C1 segment of cervical spinal cord (tissue), 14 donors: ENCODE measurements at regions not wholly inside any gene's neighbourhood (a gene's known extent, or its start where the extent isn't known, plus 50 kb on each side); places are given as distances from the start of the nearest gene placed in this dataset.
"Not testable (repeated sequence)": the region's sequence is repeated elsewhere in the genome, so short reads cannot be mapped to it uniquely, and the experiment has no call there.

Experiments used
- DNase-seq, 14 donors: peaks; one replicate each; lab custom pipeline; 2025; lab: John Stamatoyannopoulos, UW

DNA sequence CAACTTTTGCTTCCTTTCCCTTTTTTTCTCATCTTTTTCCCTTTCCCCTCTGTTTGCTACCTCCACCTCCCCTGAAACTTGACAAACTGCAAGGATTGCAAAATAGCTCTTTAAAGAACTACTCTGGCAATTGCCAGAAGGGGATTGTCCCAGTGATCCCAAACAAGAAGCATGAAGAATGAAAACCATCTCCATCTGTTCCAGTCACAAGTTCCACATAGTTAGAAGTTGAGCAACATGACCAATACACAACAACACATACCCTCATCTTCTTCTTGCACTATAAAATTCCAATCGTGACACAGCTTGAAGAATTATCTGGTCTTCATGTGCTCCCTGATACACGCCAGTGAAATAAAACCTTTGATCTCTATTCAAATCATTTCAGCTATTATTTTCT is 93.7 kb upstream of the USP15 start:
- DNase-seq: no peak

DNA sequence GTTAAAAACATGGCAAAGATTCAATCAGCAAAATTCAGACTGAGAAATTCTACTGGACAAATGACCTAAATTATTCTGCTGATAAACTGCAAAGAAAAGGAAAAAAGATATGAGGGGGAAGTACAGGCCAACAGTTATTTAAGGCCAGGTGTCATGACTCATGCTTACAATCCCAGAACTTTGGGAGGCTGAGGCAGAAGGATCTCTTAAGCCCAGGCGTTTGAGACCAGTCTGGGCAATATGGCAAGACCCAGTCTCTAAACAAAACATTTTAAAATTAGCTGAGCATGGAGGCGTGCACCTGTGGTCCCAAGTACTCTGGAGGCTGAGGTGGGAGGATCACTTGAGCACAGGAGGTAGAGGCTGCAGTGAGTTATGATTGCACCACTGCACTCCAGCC is 91.8 kb upstream of the USP15 start:
- no peak for DNase-seq

DNA sequence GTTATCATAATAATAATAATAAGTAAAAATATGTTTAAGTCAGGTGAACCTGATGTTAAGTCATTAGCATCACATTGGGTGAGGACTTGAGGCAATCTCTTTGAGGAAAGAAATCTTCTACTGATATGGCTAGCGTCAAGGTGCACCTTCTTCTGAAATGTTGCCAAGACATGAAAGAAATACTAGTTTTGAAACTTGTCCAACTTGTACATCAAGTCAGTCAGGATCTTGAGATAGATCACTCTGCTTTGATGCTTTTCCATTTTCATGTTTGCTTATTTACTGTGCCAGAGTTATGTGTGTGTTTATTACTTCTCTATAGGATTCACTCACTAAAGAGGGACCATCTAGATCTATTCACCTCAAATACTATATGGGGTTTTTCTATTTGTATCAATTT is 90.0 kb upstream of the USP15 start:
- no peak for DNase-seq

DNA sequence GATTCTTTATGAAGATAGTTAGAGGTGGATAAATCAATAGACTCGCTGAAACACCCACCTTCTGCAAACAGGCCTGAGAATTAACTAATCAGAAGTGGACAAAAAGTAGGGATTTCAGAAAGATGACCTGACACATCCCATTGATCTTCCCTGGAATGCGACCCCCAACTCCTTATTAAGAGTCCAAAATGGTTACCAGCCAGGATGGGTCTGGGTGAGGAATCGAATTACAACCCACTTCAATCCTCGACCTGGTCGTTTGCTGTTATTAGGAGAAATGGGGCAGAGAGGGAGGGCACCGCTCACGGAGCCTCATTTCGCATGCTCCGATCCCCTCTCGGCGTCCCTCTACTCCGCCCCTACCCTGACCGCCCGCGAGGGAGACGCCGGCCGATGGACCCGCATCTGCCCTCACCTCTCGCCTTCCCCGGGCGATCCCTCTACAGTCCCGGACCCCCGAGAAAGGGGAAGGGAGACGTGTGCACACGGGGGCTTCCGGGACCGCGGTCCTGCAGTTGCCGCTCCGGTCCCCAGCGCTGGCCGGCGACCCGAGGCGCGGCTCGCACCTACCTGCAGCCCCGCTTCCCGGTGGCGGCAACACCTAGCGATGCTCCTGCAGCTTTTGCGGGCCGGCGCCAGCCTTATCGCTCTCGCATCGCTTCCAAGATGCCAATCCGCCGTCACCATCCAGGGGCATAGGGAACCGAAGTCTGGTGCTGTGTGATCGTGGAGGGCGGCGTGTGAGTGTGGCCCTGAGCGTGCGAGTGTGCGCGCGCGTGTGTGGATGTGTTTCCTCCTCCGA is 69.3 kb upstream of the USP15 start:
- peak in 1 of 14 donors; percentile 26 for DNase-seq

DNA sequence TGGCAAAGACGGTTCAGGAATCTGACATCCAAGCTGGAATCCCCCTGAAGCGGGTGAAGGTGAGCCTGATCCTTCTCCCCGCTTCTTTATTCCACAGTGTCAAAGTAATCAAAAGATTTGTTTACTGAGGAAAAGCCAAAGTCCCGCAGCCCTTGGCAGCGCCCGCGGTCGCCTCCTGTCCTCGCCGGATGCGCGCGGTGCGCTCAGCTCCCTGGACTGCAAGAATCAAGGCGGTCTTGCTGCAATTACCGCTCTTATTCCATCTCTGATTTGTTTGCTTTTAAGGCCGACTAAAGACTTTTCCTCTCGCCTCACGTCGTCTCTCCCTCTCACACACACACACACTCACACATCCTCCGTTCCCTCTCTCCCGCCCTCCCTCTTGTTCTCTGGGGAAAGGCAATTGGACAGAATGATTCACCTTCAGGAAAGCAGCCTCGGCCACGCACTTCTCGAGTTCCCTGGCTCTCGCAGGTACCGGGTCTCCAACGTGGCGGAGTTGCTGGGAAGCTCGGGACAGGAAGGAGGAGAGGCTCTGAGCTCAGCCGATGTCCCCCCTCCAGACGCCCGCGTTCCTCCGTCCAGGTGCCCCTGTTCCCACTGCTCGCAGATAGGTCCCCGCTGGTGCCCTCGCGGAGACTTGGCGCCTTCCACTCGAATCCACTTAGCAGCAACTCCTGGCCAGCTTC is 68.6 kb upstream of the USP15 start:
- DNase-seq: peak in 3 of 14 donors; percentile 5 to 26 (median 15)

DNA sequence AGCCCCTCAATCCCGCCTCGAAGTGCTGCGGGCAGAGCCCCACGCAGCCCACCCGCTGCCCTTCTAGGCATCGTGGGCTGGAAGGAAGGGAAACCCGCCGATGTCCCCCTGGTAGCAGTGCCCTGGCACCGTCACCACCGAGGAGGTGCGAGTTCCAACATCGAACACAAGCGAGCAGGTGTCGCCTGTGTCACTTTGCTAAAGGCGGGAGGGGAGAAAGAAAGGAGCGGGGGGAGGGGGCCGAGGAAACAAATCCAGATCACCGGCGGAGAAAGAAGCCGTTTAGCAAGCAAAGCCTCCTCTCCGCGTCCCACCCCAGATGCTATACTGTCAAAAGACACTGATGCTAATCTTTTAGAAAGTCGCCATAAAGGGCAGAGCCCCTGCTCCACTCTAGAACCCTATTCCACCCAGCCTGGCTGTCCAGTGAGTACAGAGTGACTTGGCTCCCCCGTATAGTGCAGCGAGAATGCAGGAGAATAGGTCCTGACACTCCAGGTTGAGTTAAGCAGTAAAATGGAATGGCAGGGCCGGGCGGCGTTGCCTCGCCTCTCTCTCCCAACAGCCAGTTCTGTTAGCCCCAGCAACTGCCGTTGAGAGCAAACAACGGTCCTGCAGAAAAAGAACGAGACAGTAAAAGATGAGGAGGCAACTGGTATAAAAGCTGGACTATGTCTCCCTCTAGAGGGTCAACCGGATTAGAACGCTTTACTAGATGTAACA is 67.9 kb upstream of the USP15 start:
- DNase-seq: peak in 9 of 14 donors; percentile 12 to 36 (median 29)

DNA sequence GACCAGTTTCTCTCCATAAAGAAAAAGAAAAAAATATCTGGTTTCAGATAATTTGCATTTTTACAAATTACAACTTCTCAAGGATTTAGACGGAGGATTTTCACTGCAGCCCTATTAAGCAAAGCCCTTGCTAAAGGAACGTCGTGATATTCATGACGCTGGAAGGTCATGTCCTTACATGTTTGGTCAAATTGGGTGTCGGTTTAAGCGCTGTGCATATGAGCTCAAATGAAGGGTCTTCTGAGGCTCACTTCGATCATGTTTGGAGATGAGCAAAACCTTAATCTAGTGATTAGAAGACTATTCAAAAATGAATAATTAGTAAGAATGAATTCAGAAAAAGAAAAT is 67.3 kb upstream of the USP15 start:
- no peak for DNase-seq

DNA sequence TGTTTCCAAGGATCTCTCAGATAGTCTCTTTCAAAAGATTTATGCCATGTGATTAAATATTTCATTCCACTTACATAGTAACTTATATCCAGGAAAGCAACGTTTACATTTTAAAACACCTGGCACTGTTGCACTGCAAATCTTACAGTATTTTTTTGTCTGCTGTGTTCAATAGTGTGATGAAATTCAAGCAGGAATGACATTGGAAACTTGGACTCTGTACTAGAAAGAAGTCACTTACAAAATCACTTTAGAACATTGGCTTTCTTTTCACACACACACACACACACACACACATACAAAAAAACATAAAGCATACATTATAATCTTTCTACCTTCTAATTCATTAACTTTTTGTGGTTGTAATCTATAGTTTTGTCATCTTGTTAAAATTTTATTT is 66.2 kb upstream of the USP15 start:
- no peak for DNase-seq

DNA sequence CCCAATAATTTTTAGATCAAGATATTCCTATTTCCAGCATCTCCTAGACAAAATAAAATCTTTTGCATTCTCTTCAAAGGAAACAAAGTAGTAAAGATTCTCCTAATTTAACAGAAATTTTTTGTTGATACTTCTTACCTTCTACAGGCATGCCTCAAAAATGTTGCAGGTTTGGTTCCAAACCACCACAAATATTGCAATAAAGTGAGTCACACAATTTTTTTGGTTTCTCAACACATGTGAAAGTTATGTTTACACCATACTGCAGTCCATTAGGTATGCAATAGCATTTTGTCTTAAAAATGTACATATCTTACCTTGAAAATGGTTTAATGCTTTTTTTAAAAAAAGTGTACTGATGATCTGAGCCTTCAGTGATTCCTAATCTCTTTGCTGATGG is 65.6 kb upstream of the USP15 start:
- DNase-seq: no peak

DNA sequence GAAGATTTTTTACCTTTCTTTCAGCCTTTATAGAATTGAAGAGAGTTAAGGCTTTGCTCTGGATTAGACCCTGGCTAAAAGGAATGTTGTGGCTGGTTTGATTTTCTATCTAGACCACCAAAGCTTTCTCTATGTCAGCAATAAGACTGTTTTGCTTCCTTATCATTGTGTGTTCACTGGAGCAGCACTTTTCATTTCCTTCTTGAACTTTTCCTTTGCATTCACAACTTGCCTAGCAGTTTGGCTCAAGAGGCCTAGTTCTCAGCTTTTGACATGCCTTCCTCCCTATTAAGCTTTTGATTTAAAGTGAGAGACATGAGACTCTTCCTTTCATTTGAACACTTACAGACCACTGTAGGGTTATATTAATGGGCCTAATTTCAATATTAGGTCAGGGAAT is 64.1 kb upstream of the USP15 start:
- no peak for DNase-seq

DNA sequence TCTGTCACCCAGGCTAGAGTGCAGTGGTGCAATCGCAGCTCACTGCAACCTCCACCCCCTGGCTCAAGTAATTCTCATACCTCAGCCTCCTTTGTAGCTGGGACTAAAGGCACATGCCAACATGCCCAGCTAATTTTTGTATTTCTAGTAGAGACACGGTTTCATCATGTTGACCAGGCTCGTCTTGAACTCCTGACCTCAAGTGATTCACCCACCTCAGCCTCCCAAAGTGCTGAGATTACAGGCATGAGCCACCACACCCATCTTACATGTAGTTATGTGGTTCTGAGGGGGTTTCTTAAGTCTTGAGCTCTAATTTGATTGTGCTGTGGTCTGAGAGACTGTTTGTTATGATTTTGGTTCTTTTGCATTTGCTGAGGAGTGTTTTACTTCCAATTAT is 57.3 kb upstream of the USP15 start:
- DNase-seq: not testable (repeated sequence)

DNA sequence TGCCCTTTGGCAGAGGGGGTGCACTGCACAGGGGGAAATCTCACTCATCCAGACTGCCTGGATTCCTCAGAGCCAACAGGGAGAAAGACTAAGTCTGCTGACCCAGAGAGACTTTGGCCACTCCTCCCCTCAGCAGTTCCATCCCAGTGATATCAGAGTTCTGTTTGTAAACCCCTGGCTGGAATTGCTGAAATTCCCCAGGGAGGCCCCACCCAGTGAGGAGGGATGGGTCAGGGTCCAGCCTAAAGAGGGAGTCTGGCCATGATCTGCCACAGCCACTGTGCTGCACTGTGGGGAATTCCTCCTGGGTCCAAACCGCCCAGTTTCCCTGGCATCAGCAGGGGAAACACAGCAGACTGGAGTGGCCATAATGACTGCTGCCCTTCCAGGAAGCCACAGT is 54.9 kb upstream of the USP15 start:
- no peak for DNase-seq

DNA sequence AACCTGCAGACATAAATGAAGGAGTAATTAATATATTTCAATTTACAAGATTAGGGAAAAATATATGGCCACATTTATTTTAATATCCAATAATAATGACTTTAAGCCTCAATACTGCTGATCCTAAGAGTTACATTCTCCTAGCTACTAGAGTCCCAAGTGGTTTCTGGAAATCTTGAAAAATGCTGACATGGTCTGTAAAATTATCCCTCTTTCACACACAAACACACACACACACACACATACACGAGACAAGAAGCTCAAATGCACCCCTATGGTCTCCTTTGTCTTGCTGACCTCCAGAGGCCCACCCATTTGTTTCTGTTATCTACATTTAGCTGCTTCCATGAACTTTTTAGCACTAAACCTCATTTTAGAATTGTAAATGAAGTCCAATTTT is 53.0 kb upstream of the USP15 start:
- no peak for DNase-seq
